Hematopoietic multipotent progenitor cell (in vitro differentiated cells): ENCODE measurements at regions not wholly inside any gene's neighbourhood (a gene's known extent, or its start where the extent isn't known, plus 50 kb on each side); places are given as distances from the start of the nearest gene placed in this dataset.
A peak's percentile ranks its signal among the peaks of the same experiment; 100 is the strongest.
"Not testable (repeated sequence)": the region's sequence is repeated elsewhere in the genome, so short reads cannot be mapped to it uniquely, and the experiment has no call there.

ENCODE experiments used
- DNase-seq, 3 donors: peaks; one replicate each; pipeline ENCODE4 v3.0.0-alpha.2; 2011 to 2015; ENCODE audit warnings: low read depth in 2 of 3, low spot score in 2 of 3

DNA sequence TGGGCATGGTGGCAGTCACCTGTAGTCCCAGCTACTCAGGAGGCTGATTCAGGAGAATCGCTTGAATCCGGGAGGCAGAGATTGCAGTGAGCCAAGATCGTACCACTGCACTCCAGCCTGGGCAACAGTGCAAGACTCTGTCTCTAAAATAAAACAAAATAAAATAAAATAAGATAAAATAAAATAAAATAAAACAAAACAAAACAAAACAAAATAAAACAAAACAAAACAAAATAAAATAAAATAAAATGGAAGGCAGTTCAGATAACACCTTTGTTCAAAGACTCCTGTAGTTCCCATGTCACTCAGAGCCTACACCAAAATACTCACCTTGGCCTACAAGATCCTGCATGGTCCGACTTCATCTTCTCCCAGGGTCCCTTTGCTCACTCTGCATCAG lies 61.3 kb downstream of the SYF2 start:
- not testable (repeated sequence) for DNase-seq

- DNase-seq = no peak
These were observed 61.9 kb downstream of the SYF2 start for GRCh38 chr1:25170439-25170838.

GRCh38 chr1:25169610-25170009 lies 62.7 kb downstream of the SYF2 start:
- DNase-seq = no peak

GRCh38 chr1:25169168-25169567 lies 63.1 kb downstream of the SYF2 start:
- DNase-seq = no peak

DNA sequence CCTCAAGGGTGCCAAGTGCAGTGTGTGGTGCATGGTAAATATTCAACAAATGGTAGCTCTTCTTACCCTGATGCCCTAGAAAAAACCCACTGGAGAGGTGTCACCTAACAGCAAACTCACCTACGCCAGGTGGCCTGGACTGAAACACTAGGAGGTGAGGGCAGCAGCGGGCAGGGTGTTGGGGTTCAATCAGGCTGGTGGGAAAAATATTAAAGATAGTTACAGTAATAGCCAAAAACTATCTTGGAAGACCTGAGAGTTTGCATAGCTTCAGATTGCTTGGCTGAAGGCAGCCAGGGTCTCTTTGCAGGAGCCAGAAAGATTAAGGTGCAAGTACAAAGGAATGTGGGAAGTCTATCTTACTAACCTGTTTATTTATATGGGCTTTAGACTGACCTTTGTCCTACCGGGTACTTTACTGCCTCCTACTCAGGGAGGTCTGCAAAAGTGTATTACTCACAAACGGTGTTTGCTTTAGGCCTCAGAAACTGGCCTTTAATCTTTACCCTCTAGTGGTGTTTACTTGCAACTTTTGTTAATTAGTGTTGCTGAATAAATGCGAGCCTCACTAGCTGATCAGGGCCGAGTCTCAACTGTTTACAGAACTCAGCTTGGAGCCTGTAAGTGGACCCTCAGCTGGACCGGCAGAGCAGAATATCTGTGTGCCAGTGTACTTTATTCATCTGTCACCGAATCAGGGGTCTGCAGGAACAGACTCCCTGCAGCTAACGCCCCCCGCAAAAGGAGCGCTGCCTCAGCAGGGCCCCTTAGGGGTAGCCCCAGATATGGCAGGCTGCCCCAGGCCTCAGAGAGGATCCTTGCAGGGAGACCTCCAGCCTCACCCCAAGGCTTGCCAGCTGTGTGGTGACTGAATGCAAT lies 63.9 kb downstream of the SYF2 start:
- no peak for DNase-seq

DNA sequence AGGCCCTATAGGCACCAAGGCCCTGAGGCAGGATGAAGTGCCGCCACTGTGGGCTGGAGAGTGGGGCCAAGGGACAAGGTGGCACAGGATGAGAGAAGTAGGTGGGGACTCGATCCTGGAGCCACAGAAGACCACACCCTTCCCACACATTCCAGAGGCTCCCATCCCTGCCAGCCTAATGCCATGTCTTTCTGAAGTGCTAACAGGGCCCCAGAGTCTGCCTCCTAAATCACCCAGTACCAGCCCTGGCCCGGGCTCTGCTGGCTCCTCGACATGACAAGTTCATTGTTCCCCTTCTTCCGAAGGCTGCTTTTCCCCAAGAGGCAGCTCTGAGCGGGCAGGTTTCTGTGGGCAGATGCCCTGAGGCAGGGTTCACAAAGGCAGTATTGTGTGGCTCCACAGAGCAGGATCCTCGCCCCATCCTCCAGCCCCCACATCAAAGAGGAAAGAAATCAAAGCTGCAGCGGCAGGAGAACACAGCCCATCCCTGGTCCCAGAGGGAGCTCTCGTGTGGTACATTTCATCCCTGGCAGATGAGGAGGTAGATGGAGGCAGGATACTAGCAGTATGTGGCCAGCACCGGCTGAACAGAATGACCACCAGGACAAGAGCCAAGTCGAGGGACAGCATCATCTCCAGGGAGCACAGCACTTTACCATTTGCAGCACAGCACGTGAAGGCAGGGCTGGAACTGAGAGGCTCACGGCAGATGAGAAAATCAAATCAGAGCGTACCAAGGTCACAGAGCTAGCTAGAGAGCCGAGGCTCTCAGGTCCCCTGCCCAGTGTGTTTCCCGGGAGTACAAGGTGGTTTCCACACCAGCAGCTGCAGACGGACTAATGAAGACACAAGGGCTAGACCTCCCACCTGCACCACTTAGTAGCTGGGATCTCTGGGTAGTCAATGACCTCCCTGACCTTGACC lies 64.8 kb downstream of the SYF2 start:
- no peak for DNase-seq

DNA sequence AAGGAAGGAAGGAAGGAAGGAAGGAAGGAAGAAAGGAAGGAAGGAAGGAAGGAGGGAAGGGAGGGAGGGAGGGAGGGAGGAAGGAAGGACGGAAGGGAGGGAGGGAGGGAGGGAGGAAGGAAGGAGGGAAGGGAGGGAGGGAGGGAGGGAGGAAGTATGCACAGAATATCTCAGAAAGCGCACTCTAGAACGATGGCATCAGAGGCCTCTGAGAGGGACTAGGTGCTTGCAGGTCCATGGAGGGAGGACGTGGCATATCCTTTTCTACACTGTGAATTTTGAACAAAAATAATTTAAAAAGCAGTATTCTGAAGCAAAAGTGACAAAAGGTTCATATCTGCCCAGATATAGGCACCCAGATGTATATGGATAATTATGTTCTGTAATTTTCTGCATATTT lies 65.5 kb downstream of the SYF2 start:
- no peak for DNase-seq

DNA sequence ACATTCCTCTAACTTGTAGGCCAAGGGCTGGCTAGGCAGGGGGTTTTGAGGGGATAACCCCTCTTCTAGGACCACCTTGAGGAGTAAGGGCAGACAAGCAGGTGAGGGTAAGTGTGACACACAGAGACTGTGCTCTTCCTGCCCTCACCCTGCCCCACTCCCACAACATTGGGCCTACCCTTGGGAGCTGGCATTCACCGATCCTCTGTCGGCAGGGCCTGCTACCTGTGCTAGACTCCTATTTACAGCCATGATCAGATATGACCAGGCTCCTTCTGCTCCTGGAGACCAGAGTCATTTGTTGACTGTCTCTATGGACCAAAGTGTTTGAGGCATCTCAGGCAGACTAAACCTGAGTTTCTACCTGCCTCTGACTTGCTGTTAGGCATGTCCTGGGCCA lies 68.3 kb downstream of the SYF2 start:
- no peak for DNase-seq

GRCh38 chr1:25161981-25162380 lies 70.3 kb downstream of the SYF2 start:
- DNase-seq = no peak

GRCh38 chr1:25157846-25158245 lies 74.5 kb downstream of the SYF2 start:
- no peak for DNase-seq

- DNase-seq = no peak
These were observed 81.3 kb downstream of the SYF2 start for GRCh38 chr1:25150985-25151495.

GRCh38 chr1:25148673-25149300 lies 83.5 kb downstream of the SYF2 start:
- DNase-seq = peak in 2 of 3 donors; percentile 37 to 74

GRCh38 chr1:25146451-25146855 lies 85.8 kb downstream of the SYF2 start:
- DNase-seq = no peak

DNA sequence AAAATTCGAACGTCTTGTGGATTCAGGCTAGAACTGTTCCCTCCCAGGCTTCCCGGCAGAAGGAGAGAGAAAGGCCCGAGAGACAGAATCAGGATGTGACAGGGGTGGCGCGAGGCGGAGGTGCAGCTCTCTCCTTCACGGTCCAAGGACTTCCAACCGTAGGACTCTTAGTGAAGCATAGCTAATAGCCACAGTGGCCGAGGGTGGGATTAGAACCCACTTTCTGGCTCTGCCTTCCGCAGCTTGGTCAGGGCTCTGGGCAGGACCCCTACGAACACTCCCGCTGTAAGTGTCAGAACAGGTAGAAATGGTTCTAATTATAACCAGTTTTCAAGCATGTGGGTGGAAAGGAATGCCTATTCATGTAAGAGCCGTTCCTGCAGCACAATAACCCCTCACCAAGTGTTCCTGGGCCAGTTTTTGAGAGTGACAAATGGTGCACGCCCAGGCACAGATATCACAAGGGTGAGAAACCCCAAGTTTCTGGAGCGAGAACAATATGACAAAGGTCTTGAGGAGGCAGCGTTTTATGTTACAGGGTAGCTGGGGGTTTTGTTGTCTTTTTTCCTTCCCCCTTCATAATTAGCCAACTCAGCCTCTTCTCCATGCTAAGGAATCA lies 86.4 kb downstream of the SYF2 start:
- no peak for DNase-seq

DNA sequence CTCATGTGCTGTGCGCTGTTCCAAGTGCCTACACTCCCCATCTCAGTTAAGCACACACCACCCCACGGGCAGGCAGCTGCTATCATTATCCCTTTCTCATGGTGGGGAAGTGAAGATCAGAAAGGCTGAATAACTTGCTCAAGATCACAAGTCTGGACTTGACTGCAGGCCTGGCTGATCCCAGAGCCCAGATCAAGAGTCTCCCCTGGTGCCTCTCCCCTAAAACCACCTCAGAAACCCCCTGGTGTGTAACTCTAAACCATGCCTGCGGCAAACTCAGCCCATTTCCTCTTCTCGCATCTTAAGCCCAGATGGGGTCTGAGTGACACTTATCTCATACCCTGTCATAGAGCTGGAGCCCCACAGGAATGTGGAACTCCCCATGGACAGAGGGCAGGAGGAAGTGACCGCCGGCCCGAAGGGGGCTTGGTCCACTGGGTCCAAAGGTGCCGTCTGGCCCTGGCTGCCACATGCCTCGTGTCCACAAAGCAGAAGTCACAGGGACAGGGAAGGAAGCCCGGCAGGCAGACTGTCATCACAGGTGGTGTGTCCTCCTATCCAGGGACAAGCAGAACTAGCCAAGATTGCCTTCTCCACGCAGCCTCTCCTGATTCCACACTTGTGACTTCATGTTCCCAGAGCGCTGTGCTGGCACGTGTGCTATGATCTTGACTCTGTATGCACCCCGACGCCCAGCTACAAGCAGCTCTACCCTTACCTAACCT lies 92.1 kb downstream of the SYF2 start:
- DNase-seq = peak in 2 of 3 donors; percentile 14 to 26

DNA sequence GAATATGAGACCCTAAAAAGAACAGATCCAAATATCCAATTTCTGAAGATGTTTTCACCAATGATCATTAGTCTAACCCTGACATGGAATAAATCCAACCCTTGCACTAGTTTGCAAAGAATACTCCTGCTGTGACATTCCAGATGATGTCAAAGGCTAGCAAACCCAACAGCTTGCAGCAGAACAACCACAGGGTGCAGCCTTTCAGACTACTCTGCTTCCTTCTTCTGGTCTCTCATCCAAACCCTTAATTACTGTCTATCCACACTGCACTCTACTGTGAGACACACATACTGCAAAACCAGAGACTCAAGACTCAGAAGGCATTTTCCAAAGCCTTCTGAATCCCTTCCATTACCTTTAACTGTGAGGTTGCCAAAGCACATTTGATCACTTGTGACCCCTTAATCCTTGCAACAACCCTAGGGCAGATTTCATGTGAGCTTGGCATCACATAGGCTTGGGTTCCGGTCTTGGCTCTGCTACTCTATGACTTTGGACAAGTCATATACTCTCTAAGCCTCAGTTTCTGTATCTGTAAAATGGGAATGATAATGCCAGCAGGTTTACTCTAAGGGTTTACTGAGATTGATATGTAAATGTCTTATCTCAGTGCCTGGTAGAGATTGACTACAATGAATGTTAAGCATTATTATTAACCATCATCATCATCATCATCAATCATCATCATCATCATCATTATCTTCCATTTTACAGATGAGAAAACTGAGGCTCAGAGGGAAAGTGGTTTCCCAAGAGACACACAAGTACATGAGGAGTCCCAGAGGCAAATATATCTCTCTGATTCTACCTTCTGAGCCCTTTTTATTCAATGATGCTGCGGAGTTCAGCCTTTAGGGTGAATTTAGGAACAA lies 94.5 kb downstream of the SYF2 start:
- no peak for DNase-seq

- DNase-seq = no peak
These were observed 95.2 kb downstream of the SYF2 start for GRCh38 chr1:25137106-25137505.

GRCh38 chr1:25135909-25136308 lies 96.4 kb downstream of the SYF2 start:
- no peak for DNase-seq
